HG03139 (cell line): ENCODE measurements at regions not wholly inside any gene's neighbourhood (a gene's known extent, or its start where the extent isn't known, plus 50 kb on each side); places are given as distances from the start of the nearest gene placed in this dataset.
"Not testable (repeated sequence)": the region's sequence is repeated elsewhere in the genome, so short reads cannot be mapped to it uniquely, and the experiment has no call there.

Experiments used
- ATAC-seq: cut with Tn5 transposase; IDR thresholded peaks from one replicate; pipeline ENCODE4 v1.9.1; 2021; ENCODE audit not compliant: unreplicated experiment

- ATAC-seq: no peak
These were observed 259.8 kb upstream of the SOX4 start for GRCh38 chr6:21333715-21334114.

- no peak for ATAC-seq
These were observed 258.9 kb upstream of the SOX4 start for GRCh38 chr6:21334651-21335050.

GRCh38 chr6:21335591-21335990 lies 258.0 kb upstream of the SOX4 start:
- ATAC-seq: no peak

- no peak for ATAC-seq
These were observed 256.3 kb upstream of the SOX4 start for GRCh38 chr6:21337263-21337662.

GRCh38 chr6:21340573-21340972 lies 253.0 kb upstream of the SOX4 start:
- no peak for ATAC-seq

- no peak for ATAC-seq
These were observed 251.6 kb upstream of the SOX4 start for GRCh38 chr6:21341910-21342309.

GRCh38 chr6:21342501-21342900 lies 251.1 kb upstream of the SOX4 start:
- ATAC-seq: no peak

- not testable (repeated sequence) for ATAC-seq
These were observed 247.8 kb upstream of the SOX4 start for GRCh38 chr6:21345704-21346103.

GRCh38 chr6:21348146-21348503 lies 245.4 kb upstream of the SOX4 start:
- ATAC-seq: no peak

GRCh38 chr6:21348504-21349195 lies 244.9 kb upstream of the SOX4 start:
- no peak for ATAC-seq

GRCh38 chr6:21349834-21350233 lies 243.7 kb upstream of the SOX4 start:
- no peak for ATAC-seq

- no peak for ATAC-seq
These were observed 242.6 kb upstream of the SOX4 start for GRCh38 chr6:21350926-21351325.

GRCh38 chr6:21352131-21352530 lies 241.4 kb upstream of the SOX4 start:
- ATAC-seq: no peak

- no peak for ATAC-seq
These were observed 238.7 kb upstream of the SOX4 start for GRCh38 chr6:21354805-21355238.

- no peak for ATAC-seq
These were observed 237.9 kb upstream of the SOX4 start for GRCh38 chr6:21355638-21356037.

- ATAC-seq: no peak
These were observed 236.3 kb upstream of the SOX4 start for GRCh38 chr6:21357262-21357661.

- no peak for ATAC-seq
These were observed 233.6 kb upstream of the SOX4 start for GRCh38 chr6:21359926-21360325.

GRCh38 chr6:21360336-21360735 lies 233.2 kb upstream of the SOX4 start:
- no peak for ATAC-seq

GRCh38 chr6:21367148-21367547 lies 226.4 kb upstream of the SOX4 start:
- ATAC-seq: no peak

GRCh38 chr6:21367649-21368154 lies 225.8 kb upstream of the SOX4 start:
- ATAC-seq: no peak

GRCh38 chr6:21371061-21371460 lies 222.5 kb upstream of the SOX4 start:
- no peak for ATAC-seq

- ATAC-seq: no peak
These were observed 221.8 kb upstream of the SOX4 start for GRCh38 chr6:21371676-21372171.
